Erythroblast (primary cell): ENCODE measurements at regions not wholly inside any gene's neighbourhood (a gene's known extent, or its start where the extent isn't known, plus 50 kb on each side); places are given as distances from the start of the nearest gene placed in this dataset.

Experiments used
- GATA1 ChIP-seq: IDR thresholded peaks from 2 replicates; pipeline ENCODE4 v1.6.1; 2011; ENCODE audit warnings: low read depth, mild to moderate bottlenecking, control low read depth, low read length, moderate library complexity
- POLR2A ChIP-seq: IDR thresholded peaks from 2 replicates; pipeline ENCODE4 v1.6.1; 2011; ENCODE audit warnings: mild to moderate bottlenecking, low read length

GRCh38 chr1:189693140-189693539 is 784.5 kb downstream of the BRINP3 start:
- TF ChIP-seq POLR2A (no peak), GATA1 (no peak)
